GM12865 (cell line): ENCODE measurements at regions not wholly inside any gene's neighbourhood (a gene's known extent, or its start where the extent isn't known, plus 50 kb on each side); places are given as distances from the start of the nearest gene placed in this dataset.

ENCODE experiments used
- DNase-seq: peaks from one replicate; pipeline ENCODE4 v3.0.0; 2010; ENCODE audit warnings: low read depth
- H3K4me3 ChIP-seq: 2 replicates; pipeline ENCODE4 v1.5.1; 2011; ENCODE audit warnings: mild to moderate bottlenecking, low read depth, low read length, control low read depth
- CTCF ChIP-seq: IDR thresholded peaks from 2 replicates; pipeline ENCODE4 v1.5.1; 2011; ENCODE audit warnings: low read length, control low read depth, low read depth, inconsistent platforms; ENCODE audit not compliant: insufficient read depth; ENCODE audit errors: missing control alignments

- no peak for DNase-seq
- TF ChIP-seq CTCF: no peak
- H3K4me3 ChIP-seq: no peak overlapping the region
Observed at GRCh38 chr7:53431901-53432300, 396.5 kb downstream of the POM121L12 start.

GRCh38 chr7:53437336-53437735 lies 401.9 kb downstream of the POM121L12 start:
- H3K4me3 ChIP-seq: no peak overlapping the region
- no peak for TF ChIP-seq CTCF
- DNase-seq: no peak

- TF ChIP-seq CTCF: no peak
- no peak for DNase-seq
- no peak overlapping the region for H3K4me3 ChIP-seq
Observed at GRCh38 chr7:53446170-53446569, 410.7 kb downstream of the POM121L12 start.

GRCh38 chr7:53458636-53459035 lies 423.2 kb downstream of the POM121L12 start:
- no peak overlapping the region for H3K4me3 ChIP-seq
- DNase-seq: no peak

GRCh38 chr7:53466371-53466770 lies 430.9 kb downstream of the POM121L12 start:
- no peak overlapping the region for H3K4me3 ChIP-seq
- no peak for DNase-seq
- TF ChIP-seq CTCF: no peak

More at GRCh38 chr7:53458636-53459035, 423.2 kb downstream of the POM121L12 start:
- no peak for TF ChIP-seq CTCF

GRCh38 chr7:53470336-53470970 lies 435.0 kb downstream of the POM121L12 start:
- no peak for TF ChIP-seq CTCF
- no peak overlapping the region for H3K4me3 ChIP-seq
- DNase-seq: no peak

- TF ChIP-seq CTCF: no peak
- no peak for DNase-seq
- H3K4me3 ChIP-seq: no peak overlapping the region
Observed at GRCh38 chr7:53473371-53473770, 437.9 kb downstream of the POM121L12 start.
